HG02885 (cell line): ENCODE measurements at regions not wholly inside any gene's neighbourhood (a gene's known extent, or its start where the extent isn't known, plus 50 kb on each side); places are given as distances from the start of the nearest gene placed in this dataset.

Source experiments
- ATAC-seq: cut with Tn5 transposase; IDR thresholded peaks from one replicate; pipeline ENCODE4 v1.9.1; 2021; ENCODE audit warnings: mild to moderate bottlenecking; ENCODE audit not compliant: unreplicated experiment, poor library complexity

- ATAC-seq: no peak
These were observed 80.3 kb downstream of the NXPE2 start for GRCh38 chr11:114758627-114759026.

GRCh38 chr11:114762408-114762807 is 84.1 kb downstream of the NXPE2 start:
- no peak for ATAC-seq

- ATAC-seq: no peak
These were observed 86.2 kb downstream of the NXPE2 start for GRCh38 chr11:114764563-114764962.

- ATAC-seq: no peak
These were observed 92.8 kb downstream of the NXPE2 start for GRCh38 chr11:114771172-114771571.

GRCh38 chr11:114773541-114774338 is 95.4 kb downstream of the NXPE2 start:
- no peak for ATAC-seq

GRCh38 chr11:114774599-114775361 is 96.5 kb downstream of the NXPE2 start:
- no peak for ATAC-seq

- ATAC-seq: no peak
These were observed 97.7 kb downstream of the NXPE2 start for GRCh38 chr11:114775875-114776621.

- ATAC-seq: no peak
These were observed 98.6 kb downstream of the NXPE2 start for GRCh38 chr11:114776956-114777355.

- ATAC-seq: no peak
These were observed 100.9 kb downstream of the NXPE2 start for GRCh38 chr11:114779189-114779588.

- no peak for ATAC-seq
These were observed 104.5 kb downstream of the NXPE2 start for GRCh38 chr11:114782650-114783310.

- ATAC-seq: no peak
These were observed 105.5 kb downstream of the NXPE2 start for GRCh38 chr11:114783805-114784204.

GRCh38 chr11:114784216-114784615 is 105.9 kb downstream of the NXPE2 start:
- no peak for ATAC-seq

- no peak for ATAC-seq
These were observed 106.6 kb downstream of the NXPE2 start for GRCh38 chr11:114784891-114785290.

GRCh38 chr11:114785820-114786219 is 107.5 kb downstream of the NXPE2 start:
- ATAC-seq: no peak

- ATAC-seq: no peak
These were observed 108.8 kb downstream of the NXPE2 start for GRCh38 chr11:114787126-114787525.

- no peak for ATAC-seq
These were observed 112.6 kb downstream of the NXPE2 start for GRCh38 chr11:114790910-114791309.

- no peak for ATAC-seq
These were observed 115.8 kb downstream of the NXPE2 start for GRCh38 chr11:114794048-114794684.

GRCh38 chr11:114796954-114797721 is 118.8 kb downstream of the NXPE2 start:
- ATAC-seq: no peak

- ATAC-seq: no peak
These were observed 121.1 kb downstream of the NXPE2 start for GRCh38 chr11:114799476-114799875.
